H9 (cell line): ENCODE measurements at regions not wholly inside any gene's neighbourhood (a gene's known extent, or its start where the extent isn't known, plus 50 kb on each side); places are given as distances from the start of the nearest gene placed in this dataset.

Experiments
- DNase-seq: peaks from one replicate; pipeline ENCODE4 v3.0.0-alpha.2; 2017
- H2AFZ ChIP-seq: one replicate; pipeline ENCODE4 v1.6.1; 2013; ENCODE audit warnings: mild to moderate bottlenecking, low read length, control low read depth, moderate library complexity
- H2AK5ac ChIP-seq: 2 replicates; pipeline ENCODE4 v1.6.1; 2013; ENCODE audit warnings: low read length, control low read depth, mixed read lengths; ENCODE audit not compliant: insufficient read length
- H2BK120ac ChIP-seq: one replicate; pipeline ENCODE4 v1.6.1; 2013; ENCODE audit warnings: low read depth, mild to moderate bottlenecking, low read length, control low read depth, inconsistent platforms; ENCODE audit not compliant: poor library complexity, severe bottlenecking
- H2BK12ac ChIP-seq: 2 replicates; pipeline ENCODE4 v1.6.1; 2013; ENCODE audit warnings: low read length, control low read depth, mixed read lengths, low read depth; ENCODE audit not compliant: insufficient read length
- H2BK15ac ChIP-seq: 2 replicates; pipeline ENCODE4 v1.6.1; 2013; ENCODE audit warnings: low read depth, low read length, control low read depth
- H2BK20ac ChIP-seq: one replicate; pipeline ENCODE4 v1.6.1; 2013; ENCODE audit warnings: low read depth, mild to moderate bottlenecking, low read length, control low read depth, inconsistent platforms; ENCODE audit not compliant: poor library complexity, severe bottlenecking
- H2BK5ac ChIP-seq: 2 replicates; pipeline ENCODE4 v1.6.1; 2013; ENCODE audit warnings: low read length, control low read depth, mixed read lengths; ENCODE audit not compliant: insufficient read length
- H3K14ac ChIP-seq: 2 replicates; pipeline ENCODE4 v1.6.1; 2013; ENCODE audit warnings: low read length, control low read depth; ENCODE audit not compliant: insufficient read depth
- H3K18ac ChIP-seq: 2 replicates; pipeline ENCODE4 v1.6.1; 2013; ENCODE audit warnings: low read depth, mild to moderate bottlenecking, mixed read lengths, low read length, control low read depth; ENCODE audit not compliant: insufficient read length
- H3K23ac ChIP-seq: 2 replicates; pipeline ENCODE4 v1.6.1; 2013; ENCODE audit warnings: low read length, control low read depth, mixed read lengths, low read depth; ENCODE audit not compliant: insufficient read length
- H3K23me2 ChIP-seq: 2 replicates; pipeline ENCODE4 v1.6.1; 2013; ENCODE audit warnings: low read depth, mild to moderate bottlenecking, mixed read lengths, low read length, control low read depth; ENCODE audit not compliant: insufficient read length, poor library complexity, severe bottlenecking
- H3K27ac ChIP-seq: 2 replicates; pipeline ENCODE4 v1.5.1; 2013; ENCODE audit warnings: low read length, control low read depth, mixed read lengths, low read depth; ENCODE audit not compliant: insufficient read length
- H3K27me3 ChIP-seq: 2 replicates; pipeline ENCODE4 v1.6.1; 2013; ENCODE audit warnings: low read length, control low read depth, inconsistent platforms; ENCODE audit not compliant: insufficient read depth
- H3K4ac ChIP-seq: 2 replicates; pipeline ENCODE4 v1.6.1; 2013; ENCODE audit warnings: low read depth, mild to moderate bottlenecking, control low read depth, inconsistent platforms, low read length, moderate library complexity
- H3K4me1 ChIP-seq: 2 replicates; pipeline ENCODE4 v1.6.1; 2013; ENCODE audit warnings: low read length, control low read depth, inconsistent platforms; ENCODE audit not compliant: insufficient read depth
- H3K4me2 ChIP-seq: 2 replicates; pipeline ENCODE4 v1.6.1; 2013; ENCODE audit warnings: low read length, control low read depth, mixed read lengths; ENCODE audit not compliant: insufficient read length, insufficient read depth
- H3K56ac ChIP-seq: 2 replicates; pipeline ENCODE4 v1.6.1; 2013; ENCODE audit warnings: low read depth, mild to moderate bottlenecking, mixed read lengths, low read length, control low read depth; ENCODE audit not compliant: insufficient read length
- H3K79me1 ChIP-seq: 2 replicates; pipeline ENCODE4 v1.6.1; 2013; ENCODE audit warnings: low read depth, mild to moderate bottlenecking, moderate library complexity, low read length, control low read depth, inconsistent platforms; ENCODE audit not compliant: insufficient read depth, poor library complexity, severe bottlenecking
- H3K79me2 ChIP-seq: 2 replicates; pipeline ENCODE4 v1.6.1; 2013; ENCODE audit warnings: low read length, control low read depth, inconsistent platforms; ENCODE audit not compliant: insufficient read depth
- H3K9ac ChIP-seq: 2 replicates; pipeline ENCODE4 v1.6.1; 2013; ENCODE audit warnings: low read length, control low read depth, mixed read lengths; ENCODE audit not compliant: insufficient read length; ENCODE audit errors: extremely low read depth
- H3K9me3 ChIP-seq: one replicate; pipeline ENCODE4 v1.6.1; 2013; ENCODE audit warnings: low read depth, low read length, inconsistent platforms; ENCODE audit not compliant: control insufficient read depth
- H3T11ph ChIP-seq: one replicate; pipeline ENCODE4 v1.6.1; 2013; ENCODE audit warnings: mild to moderate bottlenecking, low read length, control low read depth, inconsistent platforms
- H4K20me1 ChIP-seq: one replicate; pipeline ENCODE4 v1.6.1; 2013; ENCODE audit not compliant: control insufficient read depth, insufficient read length, insufficient read depth
- H4K5ac ChIP-seq: 2 replicates; pipeline ENCODE4 v1.6.1; 2013; ENCODE audit warnings: low read depth, mild to moderate bottlenecking, mixed read lengths, low read length, control low read depth; ENCODE audit not compliant: insufficient read length
- H4K8ac ChIP-seq: replicated peaks from 2 replicates; pipeline ENCODE4 v1.6.1; 2013; ENCODE audit warnings: low read length, control low read depth, mixed read lengths, low read depth; ENCODE audit not compliant: insufficient read length
- H4K91ac ChIP-seq: 2 replicates; pipeline ENCODE4 v1.6.1; 2013; ENCODE audit warnings: low read depth, mild to moderate bottlenecking, moderate library complexity, mixed read lengths, low read length, control low read depth; ENCODE audit not compliant: insufficient read length
- H3K27ac Mint-ChIP-seq, 3 experiments: 2 replicates in 2 of 3; 3 replicates in 1 of 3; pipeline ENCODE4 v1.8.0; 2020 to 2021; ENCODE audit warnings: mixed read lengths in 3 of 3, mild to moderate bottlenecking in 1 of 3, moderate library complexity in 1 of 3
- H3K27me3 Mint-ChIP-seq: 2 replicates; pipeline ENCODE4 v1.8.0; 2021; ENCODE audit warnings: low read depth, mild to moderate bottlenecking, moderate library complexity, mixed read lengths
- H3K36me3 Mint-ChIP-seq, 3 experiments: 2 replicates in 2 of 3; 3 replicates in 1 of 3; pipeline ENCODE4 v1.8.0; 2020 to 2021; ENCODE audit warnings: low read depth in 3 of 3, mixed read lengths in 3 of 3; ENCODE audit not compliant: insufficient read depth in 1 of 3
- H3K4me1 Mint-ChIP-seq, 2 experiments: 2 replicates each; pipeline ENCODE4 v1.8.0; 2020; ENCODE audit warnings: mixed read lengths in 2 of 2
- H3K4me3 Mint-ChIP-seq, 2 experiments: 2 replicates in 1 of 2; 3 replicates in 1 of 2; pipeline ENCODE4 v1.8.0; 2020 to 2021; ENCODE audit warnings: mild to moderate bottlenecking in 2 of 2, mixed read lengths in 2 of 2, moderate library complexity in 1 of 2
- H3K9me3 Mint-ChIP-seq, 2 experiments: 2 replicates in 1 of 2; 3 replicates in 1 of 2; pipeline ENCODE4 v1.8.0; 2020; ENCODE audit warnings: mild to moderate bottlenecking in 2 of 2, mixed read lengths in 2 of 2, moderate library complexity in 1 of 2
- CTCF ChIP-seq: fragments of 200-600 bp; sonication (generic); conservative IDR thresholded peaks from 3 replicates; pipeline ENCODE4 v1.8.0; 2021; ENCODE audit warnings: antibody characterized with exemption, mild to moderate bottlenecking
- WGBS: extraction: QIAGEN DNeasy Blood & Tissue Kit; methylation state at CpG from one replicate; pipeline ENCODE4 v1.1.7; 2013; ENCODE audit warnings: missing lambda C conversion rate, low lambda C conversion rate, mixed read lengths; ENCODE audit not compliant: insufficient read length; ENCODE audit errors: extremely low coverage; 5-methylcytosine and 5-hydroxymethylcytosine counted together

- Histone ChIP-seq H2AK5ac (no peak overlapping the region), H3K4me1 (no peaks in the 10 kb centered on the region; the same call in 1 of the 2 replicates), H2BK20ac (no peak overlapping the region), H2BK15ac (no peak overlapping the region), H3K79me2 (no peaks in the 10 kb centered on the region), H3T11ph (no peak overlapping the region), H3K79me1 (no peaks in the 10 kb centered on the region), H2BK5ac (no peak overlapping the region), H4K91ac (no peak overlapping the region), H3K9ac (no peak overlapping the region), H3K56ac (no peak overlapping the region), H2AFZ (no peak overlapping the region), H4K20me1 (no peaks in the 10 kb centered on the region), H3K27ac (no peak overlapping the region), H2BK120ac (no peak overlapping the region), H3K23ac (no peak overlapping the region), H3K18ac (no peak overlapping the region), H2BK12ac (no peak overlapping the region), H3K9me3 (no peaks in the 10 kb centered on the region), H3K4ac (no peak overlapping the region), H3K27me3 (no peaks in the 10 kb centered on the region), H4K5ac (no peak overlapping the region), H3K4me2 (no peak overlapping the region), H3K23me2 (no peaks in the 10 kb centered on the region), H4K8ac (no peak overlapping the region), H3K14ac (no peak overlapping the region)
- Mint-ChIP-seq H3K4me3 (no peak overlapping the region), H3K4me1 (peaks cover 12 to 20% of the 10 kb centered on the region in 2 experiments), H3K9me3 (peaks cover 3 to 4% of the 10 kb centered on the region in 2 experiments; a peak in 2 of 5 replicates), H3K36me3 (no peaks in the 10 kb centered on the region; a peak in 1 of 7 replicates), H3K27me3 (no peaks in the 10 kb centered on the region; the same call in 1 of the 2 replicates), H3K27ac (peak overlapping the region in 1 of 3 experiments; percentile 74; a peak in 2 of 7 replicates)
- TF ChIP-seq CTCF: no peak
- DNase-seq: no peak
- no CpG with 5 or more reads among the region's 14 CpGs for WGBS
Measured at GRCh38 chr4:185878633-185879032, 66.6 kb upstream of the SORBS2 start.
